ENCODE measurements at regions not wholly inside any gene's neighbourhood (a gene's known extent, or its start where the extent isn't known, plus 50 kb on each side); places are given as distances from the start of the nearest gene placed in this dataset.

GRCh38 chr18:24860978-24861680 is 400.7 kb downstream of the HRH4 start:
- WGBS, 2 experiments (ENCODE audit: insufficient coverage in 2 of 2), result 67 to 70% methylated on average over 1 to 4 of the region's 10 CpGs
- Histone ChIP-seq H3K27ac (ENCODE audit: low read depth, low read length, severe bottlenecking) (peak overlapping the region; percentile 85), H3K9me3 (ENCODE audit: control insufficient read depth, low read length) (no peaks in the 10 kb centered on the region), H3K4me3 (ENCODE audit: extremely low read depth, insufficient read depth, low read length, poor library complexity, severe bottlenecking) (no peak overlapping the region), H3K4me1 (ENCODE audit: control insufficient read depth, insufficient read depth, low read length, poor library complexity, severe bottlenecking) (no peaks in the 10 kb centered on the region), H3K36me3 (ENCODE audit: control insufficient read depth, insufficient read depth, low read length) (no peaks in the 10 kb centered on the region)

- Histone ChIP-seq H3K9me3 (ENCODE audit: control insufficient read depth, low read length) (no peaks in the 10 kb centered on the region), H3K4me1 (ENCODE audit: control insufficient read depth, insufficient read depth, low read length, poor library complexity, severe bottlenecking) (no peaks in the 10 kb centered on the region), H3K27ac (ENCODE audit: low read depth, low read length, severe bottlenecking) (peak overlapping the region; percentile 85), H3K4me3 (ENCODE audit: extremely low read depth, insufficient read depth, low read length, poor library complexity, severe bottlenecking) (no peak overlapping the region), H3K36me3 (ENCODE audit: control insufficient read depth, insufficient read depth, low read length) (no peaks in the 10 kb centered on the region)
- 75 to 85% methylated on average over 9 to 17 of the region's 18 CpGs for WGBS, 2 experiments (ENCODE audit: insufficient coverage in 2 of 2)
Observed at GRCh38 chr18:24862201-24862816, 401.9 kb downstream of the HRH4 start.

- no peak overlapping the region for H3K27ac ChIP-seq (ENCODE audit: low read depth, low read length, severe bottlenecking)
- no CpG with 5 or more reads among the region's 3 CpGs for WGBS, 2 experiments (ENCODE audit: insufficient coverage in 2 of 2)
- H3K4me3 ChIP-seq (ENCODE audit: extremely low read depth, insufficient read depth, low read length, poor library complexity, severe bottlenecking), result no peak overlapping the region
- H3K9me3 ChIP-seq (ENCODE audit: control insufficient read depth, low read length), result no peaks in the 10 kb centered on the region
- no peaks in the 10 kb centered on the region for H3K36me3 ChIP-seq (ENCODE audit: control insufficient read depth, insufficient read depth, low read length)
- peaks cover 15% of the 10 kb centered on the region for H3K4me1 ChIP-seq (ENCODE audit: control insufficient read depth, insufficient read depth, low read length, poor library complexity, severe bottlenecking)
Observed at GRCh38 chr18:24868311-24868710, 407.9 kb downstream of the HRH4 start.

GRCh38 chr18:24868760-24869237 is 408.4 kb downstream of the HRH4 start:
- no peaks in the 10 kb centered on the region for H3K36me3 ChIP-seq (ENCODE audit: control insufficient read depth, insufficient read depth, low read length)
- 17 to 29% methylated on average over 1 of the region's 4 CpGs for WGBS, 2 experiments (ENCODE audit: insufficient coverage in 2 of 2)
- no peak overlapping the region for H3K4me3 ChIP-seq (ENCODE audit: extremely low read depth, insufficient read depth, low read length, poor library complexity, severe bottlenecking)
- H3K9me3 ChIP-seq (ENCODE audit: control insufficient read depth, low read length), result no peaks in the 10 kb centered on the region
- H3K4me1 ChIP-seq (ENCODE audit: control insufficient read depth, insufficient read depth, low read length, poor library complexity, severe bottlenecking), result peaks cover 15% of the 10 kb centered on the region
- peak overlapping the region; percentile 54 for H3K27ac ChIP-seq (ENCODE audit: low read depth, low read length, severe bottlenecking)

GRCh38 chr18:24869285-24869684 is 408.8 kb downstream of the HRH4 start:
- Histone ChIP-seq H3K4me1 (ENCODE audit: control insufficient read depth, insufficient read depth, low read length, poor library complexity, severe bottlenecking) (peaks cover 15% of the 10 kb centered on the region), H3K4me3 (ENCODE audit: extremely low read depth, insufficient read depth, low read length, poor library complexity, severe bottlenecking) (no peak overlapping the region), H3K36me3 (ENCODE audit: control insufficient read depth, insufficient read depth, low read length) (no peaks in the 10 kb centered on the region), H3K9me3 (ENCODE audit: control insufficient read depth, low read length) (no peaks in the 10 kb centered on the region), H3K27ac (ENCODE audit: low read depth, low read length, severe bottlenecking) (peak overlapping the region; percentile 54)
- WGBS, 2 experiments (ENCODE audit: insufficient coverage in 2 of 2), result 89 to 100% methylated on average over 1 of the region's 3 CpGs

GRCh38 chr18:24875286-24875685 is 414.8 kb downstream of the HRH4 start:
- no peak overlapping the region for H3K4me3 ChIP-seq (ENCODE audit: extremely low read depth, insufficient read depth, low read length, poor library complexity, severe bottlenecking)
- H3K36me3 ChIP-seq (ENCODE audit: control insufficient read depth, insufficient read depth, low read length), result no peaks in the 10 kb centered on the region
- WGBS, 2 experiments (ENCODE audit: insufficient coverage in 2 of 2), result 20 to 80% methylated on average over 1 of the region's 3 CpGs
- H3K4me1 ChIP-seq (ENCODE audit: control insufficient read depth, insufficient read depth, low read length, poor library complexity, severe bottlenecking), result peaks cover 14% of the 10 kb centered on the region
- no peak overlapping the region for H3K27ac ChIP-seq (ENCODE audit: low read depth, low read length, severe bottlenecking)
- H3K9me3 ChIP-seq (ENCODE audit: control insufficient read depth, low read length), result no peaks in the 10 kb centered on the region

GRCh38 chr18:24875777-24876176 is 415.3 kb downstream of the HRH4 start:
- H3K9me3 ChIP-seq (ENCODE audit: control insufficient read depth, low read length), result no peaks in the 10 kb centered on the region
- H3K36me3 ChIP-seq (ENCODE audit: control insufficient read depth, insufficient read depth, low read length), result no peaks in the 10 kb centered on the region
- peaks cover 14% of the 10 kb centered on the region for H3K4me1 ChIP-seq (ENCODE audit: control insufficient read depth, insufficient read depth, low read length, poor library complexity, severe bottlenecking)
- H3K4me3 ChIP-seq (ENCODE audit: extremely low read depth, insufficient read depth, low read length, poor library complexity, severe bottlenecking), result no peak overlapping the region
- H3K27ac ChIP-seq (ENCODE audit: low read depth, low read length, severe bottlenecking), result no peak overlapping the region
- WGBS, 2 experiments (ENCODE audit: insufficient coverage in 2 of 2), result 78 to 92% methylated on average over 1 of the region's 1 CpG

GRCh38 chr18:24876266-24876665 is 415.8 kb downstream of the HRH4 start:
- Histone ChIP-seq H3K27ac (ENCODE audit: low read depth, low read length, severe bottlenecking) (no peak overlapping the region), H3K36me3 (ENCODE audit: control insufficient read depth, insufficient read depth, low read length) (no peaks in the 10 kb centered on the region), H3K4me3 (ENCODE audit: extremely low read depth, insufficient read depth, low read length, poor library complexity, severe bottlenecking) (no peak overlapping the region), H3K9me3 (ENCODE audit: control insufficient read depth, low read length) (no peaks in the 10 kb centered on the region), H3K4me1 (ENCODE audit: control insufficient read depth, insufficient read depth, low read length, poor library complexity, severe bottlenecking) (peaks cover 14% of the 10 kb centered on the region)
- 88 to 97% methylated on average over 4 of the region's 5 CpGs for WGBS, 2 experiments (ENCODE audit: insufficient coverage in 2 of 2)

GRCh38 chr18:24877066-24877465 is 416.6 kb downstream of the HRH4 start:
- WGBS, 2 experiments (ENCODE audit: insufficient coverage in 2 of 2), result 79 to 83% methylated on average over 2 of the region's 5 CpGs
- Histone ChIP-seq H3K36me3 (ENCODE audit: control insufficient read depth, insufficient read depth, low read length) (no peaks in the 10 kb centered on the region), H3K4me1 (ENCODE audit: control insufficient read depth, insufficient read depth, low read length, poor library complexity, severe bottlenecking) (peaks cover 14% of the 10 kb centered on the region), H3K4me3 (ENCODE audit: extremely low read depth, insufficient read depth, low read length, poor library complexity, severe bottlenecking) (no peak overlapping the region), H3K27ac (ENCODE audit: low read depth, low read length, severe bottlenecking) (no peak overlapping the region), H3K9me3 (ENCODE audit: control insufficient read depth, low read length) (no peaks in the 10 kb centered on the region)

GRCh38 chr18:24877546-24877945 is 417.1 kb downstream of the HRH4 start:
- WGBS, 2 experiments (ENCODE audit: insufficient coverage in 2 of 2), result 65 to 90% methylated on average over 3 to 4 of the region's 6 CpGs
- Histone ChIP-seq H3K9me3 (ENCODE audit: control insufficient read depth, low read length) (no peaks in the 10 kb centered on the region), H3K36me3 (ENCODE audit: control insufficient read depth, insufficient read depth, low read length) (no peaks in the 10 kb centered on the region), H3K4me1 (ENCODE audit: control insufficient read depth, insufficient read depth, low read length, poor library complexity, severe bottlenecking) (peaks cover 14% of the 10 kb centered on the region), H3K4me3 (ENCODE audit: extremely low read depth, insufficient read depth, low read length, poor library complexity, severe bottlenecking) (no peak overlapping the region), H3K27ac (ENCODE audit: low read depth, low read length, severe bottlenecking) (no peak overlapping the region)

GRCh38 chr18:24878289-24878688 is 417.9 kb downstream of the HRH4 start:
- WGBS, 2 experiments (ENCODE audit: insufficient coverage in 2 of 2), result no CpG with 5 or more reads among the region's 4 CpGs
- Histone ChIP-seq H3K4me1 (ENCODE audit: control insufficient read depth, insufficient read depth, low read length, poor library complexity, severe bottlenecking) (peaks cover 14% of the 10 kb centered on the region), H3K9me3 (ENCODE audit: control insufficient read depth, low read length) (no peaks in the 10 kb centered on the region), H3K4me3 (ENCODE audit: extremely low read depth, insufficient read depth, low read length, poor library complexity, severe bottlenecking) (no peak overlapping the region), H3K27ac (ENCODE audit: low read depth, low read length, severe bottlenecking) (no peak overlapping the region), H3K36me3 (ENCODE audit: control insufficient read depth, insufficient read depth, low read length) (no peaks in the 10 kb centered on the region)
